HCT116 (cell line): ENCODE measurements at regions not wholly inside any gene's neighbourhood (a gene's known extent, or its start where the extent isn't known, plus 50 kb on each side); places are given as distances from the start of the nearest gene placed in this dataset.

Experiments used
- ATAC-seq: fragments of 200-7000 bp; cut with Tn5 transposase; 2 replicates; pipeline ENCODE4 v1.9.1; 2020; ENCODE audit warnings: mild to moderate bottlenecking, moderate library complexity
- BruUV-seq: library from RNA; stranded (reverse); fragments of 400-500 nt; replicated peaks from 2 replicates; lab custom pipeline; 2021; lab: Mats Ljungman, UMichigan
- CTCF ChIA-PET: fragments of 300-600 bp; sonication (Branson Sonifier 250); formaldehyde crosslinking; loops from one replicate; lab custom pipeline; 2021; ENCODE audit warnings: antibody characterized with exemption; lab: Charles Lee
- POLR2A ChIA-PET: fragments of 300-600, 350-600 bp; sonication (Branson Sonifier 250); formaldehyde crosslinking; loops from one replicate; lab custom pipeline; 2021; ENCODE audit warnings: antibody characterized with exemption; lab: Charles Lee
- RAD21 ChIA-PET, 2 experiments: fragments of 300-600 bp; sonication (Branson Sonifier 250); formaldehyde crosslinking; loops; one replicate each; lab custom pipeline; 2023; ENCODE audit warnings: low total read pairs in 2 of 2; ENCODE audit not compliant: uncharacterized antibody in 2 of 2, unreplicated experiment in 2 of 2, low non-redundant PET in 1 of 2; lab: Charles Lee
- DNase-seq: peaks from one replicate; pipeline ENCODE4 v3.0.0-alpha.2; 2010; ENCODE audit warnings: low read depth, low spot score
- H2AFZ ChIP-seq: fragments of 200-600 bp; shearing (Covaris generic), sonication (generic); 2 replicates; pipeline ENCODE4 v1.6.1; 2017; ENCODE audit warnings: low read depth, mixed run types, mixed read lengths, antibody characterized with exemption, low read length; ENCODE audit not compliant: poor library complexity, severe bottlenecking
- H3K27ac ChIP-seq: 2 replicates; pipeline ENCODE4 v1.5.1; 2012; ENCODE audit warnings: low read depth, low read length
- H3K27me3 ChIP-seq: fragments of 200-600 bp; sonication (generic); 2 replicates; pipeline ENCODE4 v1.6.1; 2016; ENCODE audit warnings: mixed run types, low read length, mixed read lengths; ENCODE audit not compliant: insufficient read depth
- H3K36me3 ChIP-seq, 2 experiments: fragments of 200-500 bp in 1 of 2; fragments of 200-600 bp in 1 of 2; sonication (Bioruptor generic) in 1 of 2; sonication (generic) in 1 of 2; 2 replicates each; pipeline versions ENCODE4 v1.5.1 to v1.6.1; 2014 to 2016; ENCODE audit warnings: low read length in 2 of 2, inconsistent platforms in 1 of 2, mixed read lengths in 1 of 2, mixed run types in 1 of 2; ENCODE audit not compliant: insufficient read depth in 2 of 2, control insufficient read depth in 1 of 2
- H3K4me1 ChIP-seq, 2 experiments: fragments of 200-600 bp in 1 of 2; sonication (generic) in 1 of 2; 2 replicates each; pipeline versions ENCODE4 v1.5.1 to v1.6.1; 2012 to 2017; ENCODE audit warnings: low read length in 2 of 2, inconsistent platforms in 1 of 2, mild to moderate bottlenecking in 1 of 2, mixed read lengths in 1 of 2, mixed run types in 1 of 2, moderate library complexity in 1 of 2; ENCODE audit not compliant: insufficient read depth in 2 of 2, control insufficient read depth in 1 of 2
- H3K4me2 ChIP-seq: fragments of 200-600 bp; sonication (generic); 2 replicates; pipeline ENCODE4 v1.6.1; 2017; ENCODE audit warnings: mixed run types, low read length, mixed read lengths
- H3K4me3 ChIP-seq, 2 experiments: fragments of 200-600 bp in 1 of 2; sonication (generic) in 1 of 2; replicated peaks in 1 of 2; 2 replicates each; pipeline ENCODE4 v1.5.1; 2011 to 2016; ENCODE audit warnings: low read length in 2 of 2, control low read depth in 1 of 2, low read depth in 1 of 2, mild to moderate bottlenecking in 1 of 2, mixed read lengths in 1 of 2, mixed run types in 1 of 2
- H3K79me2 ChIP-seq: fragments of 200-600 bp; sonication (generic); 2 replicates; pipeline ENCODE4 v1.6.1; 2017; ENCODE audit warnings: mild to moderate bottlenecking, mixed run types, low read length, moderate library complexity, mixed read lengths; ENCODE audit not compliant: insufficient read depth
- H3K9ac ChIP-seq: fragments of 200-600 bp; sonication (generic); 2 replicates; pipeline ENCODE4 v1.6.1; 2016; ENCODE audit warnings: low read length, mixed read lengths
- H3K9me2 ChIP-seq: fragments of 200-600 bp; sonication (generic), shearing (Covaris generic); 2 replicates; pipeline ENCODE4 v1.6.1; 2017; ENCODE audit warnings: mixed run types, mild to moderate bottlenecking, moderate library complexity; ENCODE audit not compliant: insufficient read depth
- H3K9me3 ChIP-seq, 2 experiments: fragments of 200-500 bp in 1 of 2; fragments of 200-600 bp in 1 of 2; sonication (Bioruptor generic) in 1 of 2; sonication (generic) in 1 of 2; 2 replicates each; pipeline ENCODE4 v1.6.1; 2014 to 2017; ENCODE audit warnings: low read length in 2 of 2, mixed read lengths in 2 of 2, inconsistent platforms in 1 of 2, low read depth in 1 of 2, mild to moderate bottlenecking in 1 of 2, mixed run types in 1 of 2, moderate library complexity in 1 of 2; ENCODE audit not compliant: control insufficient read depth in 1 of 2, insufficient read depth in 1 of 2
- H4K20me1 ChIP-seq: fragments of 200-600 bp; sonication (generic), shearing (Covaris generic); 2 replicates; pipeline ENCODE4 v1.6.1; 2017; ENCODE audit warnings: mixed run types, mild to moderate bottlenecking, moderate library complexity; ENCODE audit not compliant: insufficient read depth
- CBX3 ChIP-seq: IDR thresholded peaks from 2 replicates; pipeline ENCODE4 v1.6.1; 2012; ENCODE audit warnings: low read depth
- CEBPB ChIP-seq: IDR thresholded peaks from 2 replicates; pipeline ENCODE4 v1.6.1; 2012; ENCODE audit warnings: low read depth
- ELF1 ChIP-seq: IDR thresholded peaks from 2 replicates; pipeline ENCODE4 v1.6.1; 2012; ENCODE audit warnings: low read depth, borderline replicate concordance
- EZH2 ChIP-seq: fragments of 200-600 bp; sonication (generic); IDR thresholded peaks from 2 replicates; pipeline ENCODE4 v1.6.1; 2017; ENCODE audit warnings: antibody characterized with exemption, mixed run types
- EZH2phosphoT487 ChIP-seq: fragments of 200-600 bp; IDR thresholded peaks from 2 replicates; pipeline ENCODE4 v1.6.1; 2018; ENCODE audit warnings: antibody characterized with exemption, borderline replicate concordance
- JUND ChIP-seq: IDR thresholded peaks from 2 replicates; pipeline ENCODE4 v1.6.1; 2012
- POLR2AphosphoS5 ChIP-seq: IDR thresholded peaks from 2 replicates; pipeline ENCODE4 v1.6.1; 2011; ENCODE audit warnings: mild to moderate bottlenecking, low read depth, low read length, moderate library complexity
- RAD21 ChIP-seq: IDR thresholded peaks from 2 replicates; pipeline ENCODE4 v1.6.1; 2012; ENCODE audit warnings: low read depth, mild to moderate bottlenecking
- SIN3A ChIP-seq: IDR thresholded peaks from 2 replicates; pipeline ENCODE4 v1.6.1; 2012; ENCODE audit warnings: low read depth
- intact Hi-C: fragments of 100-400 bp; cut with micrococcal nuclease; formaldehyde crosslinking; loops from 2 replicates; pipeline ENCODE4 v1.10.0; 2022
- TF ChIP-seq, protein P1 (sequence below): IDR thresholded peaks from 2 replicates; pipeline ENCODE4 v1.6.1; 2012; ENCODE audit warnings: low read depth
- TF ChIP-seq, protein P2 (sequence below), 3 experiments: fragments of 200-600 bp in 1 of 3; sonication (generic) in 1 of 3; IDR thresholded peaks in 2 of 3; conservative IDR thresholded peaks in 1 of 3; 2 replicates each; pipeline ENCODE4 v1.5.1; 2012 to 2017; ENCODE audit warnings: low read depth in 2 of 3, low read length in 2 of 3, antibody characterized with exemption in 1 of 3, borderline replicate concordance in 1 of 3, control low read depth in 1 of 3, mild to moderate bottlenecking in 1 of 3, mixed read lengths in 1 of 3, mixed run types in 1 of 3, moderate library complexity in 1 of 3; ENCODE audit not compliant: insufficient read depth in 1 of 3
- TF ChIP-seq, protein P3 (sequence below): IDR thresholded peaks from 2 replicates; pipeline ENCODE4 v1.6.1; 2011; ENCODE audit warnings: mild to moderate bottlenecking, low read length, moderate library complexity; ENCODE audit not compliant: insufficient replicate concordance; ENCODE audit errors: extremely low read depth

DNA sequence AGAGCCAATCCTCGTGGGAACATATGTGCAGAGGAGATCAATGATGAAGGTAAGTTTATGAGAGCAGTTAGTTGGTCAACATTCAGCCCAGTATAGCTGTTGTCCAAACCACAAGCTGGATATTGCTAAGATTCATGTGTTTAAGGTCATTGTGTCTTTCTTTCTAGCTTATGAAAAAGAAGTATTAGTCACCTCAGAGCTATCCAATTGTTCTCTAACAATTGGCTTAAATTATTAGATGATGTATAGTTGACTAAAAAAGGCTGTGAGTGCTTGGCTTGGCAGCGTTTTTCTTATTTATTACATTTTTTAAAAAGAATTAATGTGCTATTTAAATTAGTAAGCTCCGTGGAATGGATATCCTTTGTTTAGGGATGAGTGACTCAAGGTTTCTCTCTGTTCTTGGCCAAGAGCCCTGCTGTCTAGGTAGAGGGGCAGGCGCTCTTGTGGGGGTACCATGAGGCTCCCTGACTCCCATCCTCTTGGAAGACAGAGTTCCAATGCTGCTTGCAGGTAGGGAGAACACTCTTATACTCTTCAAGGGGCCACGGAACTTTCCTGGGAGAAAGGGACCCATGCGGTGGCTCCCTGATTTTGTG, 487.4 kb downstream of the IRX1 start:
- no peak overlapping the region for H3K9ac ChIP-seq

More for the DNA sequence above, 487.4 kb downstream of the IRX1 start:
- POLR2A ChIA-PET = no interaction called here
- no TSS peak for BruUV-seq
- CTCF ChIA-PET = no interaction called here
- no peak overlapping the region for H3K4me3 ChIP-seq
- H3K9me3 ChIP-seq = peaks cover 16 to 52% of the 10 kb centered on the region in 2 experiments; a peak in 3 of 4 replicates
- no peaks in the 10 kb centered on the region for H3K79me2 ChIP-seq
- DNase-seq = no peak
- intact Hi-C loops = no loop called here
- no peak for TF ChIP-seq EZH2phosphoT487
- TF ChIP-seq POLR2AphosphoS5 = no peak
- no peak for TF ChIP-seq EZH2
- no peak for TF ChIP-seq CBX3
- no peak for TF ChIP-seq RAD21
- no peak for TF ChIP-seq ELF1
- no peak for TF ChIP-seq JUND
- TF ChIP-seq, protein P1, sequence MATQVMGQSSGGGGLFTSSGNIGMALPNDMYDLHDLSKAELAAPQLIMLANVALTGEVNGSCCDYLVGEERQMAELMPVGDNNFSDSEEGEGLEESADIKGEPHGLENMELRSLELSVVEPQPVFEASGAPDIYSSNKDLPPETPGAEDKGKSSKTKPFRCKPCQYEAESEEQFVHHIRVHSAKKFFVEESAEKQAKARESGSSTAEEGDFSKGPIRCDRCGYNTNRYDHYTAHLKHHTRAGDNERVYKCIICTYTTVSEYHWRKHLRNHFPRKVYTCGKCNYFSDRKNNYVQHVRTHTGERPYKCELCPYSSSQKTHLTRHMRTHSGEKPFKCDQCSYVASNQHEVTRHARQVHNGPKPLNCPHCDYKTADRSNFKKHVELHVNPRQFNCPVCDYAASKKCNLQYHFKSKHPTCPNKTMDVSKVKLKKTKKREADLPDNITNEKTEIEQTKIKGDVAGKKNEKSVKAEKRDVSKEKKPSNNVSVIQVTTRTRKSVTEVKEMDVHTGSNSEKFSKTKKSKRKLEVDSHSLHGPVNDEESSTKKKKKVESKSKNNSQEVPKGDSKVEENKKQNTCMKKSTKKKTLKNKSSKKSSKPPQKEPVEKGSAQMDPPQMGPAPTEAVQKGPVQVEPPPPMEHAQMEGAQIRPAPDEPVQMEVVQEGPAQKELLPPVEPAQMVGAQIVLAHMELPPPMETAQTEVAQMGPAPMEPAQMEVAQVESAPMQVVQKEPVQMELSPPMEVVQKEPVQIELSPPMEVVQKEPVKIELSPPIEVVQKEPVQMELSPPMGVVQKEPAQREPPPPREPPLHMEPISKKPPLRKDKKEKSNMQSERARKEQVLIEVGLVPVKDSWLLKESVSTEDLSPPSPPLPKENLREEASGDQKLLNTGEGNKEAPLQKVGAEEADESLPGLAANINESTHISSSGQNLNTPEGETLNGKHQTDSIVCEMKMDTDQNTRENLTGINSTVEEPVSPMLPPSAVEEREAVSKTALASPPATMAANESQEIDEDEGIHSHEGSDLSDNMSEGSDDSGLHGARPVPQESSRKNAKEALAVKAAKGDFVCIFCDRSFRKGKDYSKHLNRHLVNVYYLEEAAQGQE = no peak
- no peak for TF ChIP-seq CEBPB
- no peak for TF ChIP-seq SIN3A
- TF ChIP-seq, protein P2, sequence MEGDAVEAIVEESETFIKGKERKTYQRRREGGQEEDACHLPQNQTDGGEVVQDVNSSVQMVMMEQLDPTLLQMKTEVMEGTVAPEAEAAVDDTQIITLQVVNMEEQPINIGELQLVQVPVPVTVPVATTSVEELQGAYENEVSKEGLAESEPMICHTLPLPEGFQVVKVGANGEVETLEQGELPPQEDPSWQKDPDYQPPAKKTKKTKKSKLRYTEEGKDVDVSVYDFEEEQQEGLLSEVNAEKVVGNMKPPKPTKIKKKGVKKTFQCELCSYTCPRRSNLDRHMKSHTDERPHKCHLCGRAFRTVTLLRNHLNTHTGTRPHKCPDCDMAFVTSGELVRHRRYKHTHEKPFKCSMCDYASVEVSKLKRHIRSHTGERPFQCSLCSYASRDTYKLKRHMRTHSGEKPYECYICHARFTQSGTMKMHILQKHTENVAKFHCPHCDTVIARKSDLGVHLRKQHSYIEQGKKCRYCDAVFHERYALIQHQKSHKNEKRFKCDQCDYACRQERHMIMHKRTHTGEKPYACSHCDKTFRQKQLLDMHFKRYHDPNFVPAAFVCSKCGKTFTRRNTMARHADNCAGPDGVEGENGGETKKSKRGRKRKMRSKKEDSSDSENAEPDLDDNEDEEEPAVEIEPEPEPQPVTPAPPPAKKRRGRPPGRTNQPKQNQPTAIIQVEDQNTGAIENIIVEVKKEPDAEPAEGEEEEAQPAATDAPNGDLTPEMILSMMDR (IDR thresholded peaks at IDR 0.05 in 2 of 3, conservative IDR thresholded peaks at IDR 0.05 in 1 of 3; ENCODE audit: borderline replicate concordance in 1 of 3, insufficient read depth in 1 of 3, low read depth in 2 of 3, low read length in 2 of 3) = no peak
- TF ChIP-seq, protein P3, sequence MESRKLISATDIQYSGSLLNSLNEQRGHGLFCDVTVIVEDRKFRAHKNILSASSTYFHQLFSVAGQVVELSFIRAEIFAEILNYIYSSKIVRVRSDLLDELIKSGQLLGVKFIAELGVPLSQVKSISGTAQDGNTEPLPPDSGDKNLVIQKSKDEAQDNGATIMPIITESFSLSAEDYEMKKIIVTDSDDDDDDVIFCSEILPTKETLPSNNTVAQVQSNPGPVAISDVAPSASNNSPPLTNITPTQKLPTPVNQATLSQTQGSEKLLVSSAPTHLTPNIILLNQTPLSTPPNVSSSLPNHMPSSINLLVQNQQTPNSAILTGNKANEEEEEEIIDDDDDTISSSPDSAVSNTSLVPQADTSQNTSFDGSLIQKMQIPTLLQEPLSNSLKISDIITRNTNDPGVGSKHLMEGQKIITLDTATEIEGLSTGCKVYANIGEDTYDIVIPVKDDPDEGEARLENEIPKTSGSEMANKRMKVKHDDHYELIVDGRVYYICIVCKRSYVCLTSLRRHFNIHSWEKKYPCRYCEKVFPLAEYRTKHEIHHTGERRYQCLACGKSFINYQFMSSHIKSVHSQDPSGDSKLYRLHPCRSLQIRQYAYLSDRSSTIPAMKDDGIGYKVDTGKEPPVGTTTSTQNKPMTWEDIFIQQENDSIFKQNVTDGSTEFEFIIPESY = no peak
- H2AFZ ChIP-seq = no peak overlapping the region
- H3K9me2 ChIP-seq = no peaks in the 10 kb centered on the region
- no peaks in the 10 kb centered on the region for H3K27me3 ChIP-seq
- H3K4me2 ChIP-seq = no peak overlapping the region
- no peak for ATAC-seq
- H3K27ac ChIP-seq = no peak overlapping the region
- no peaks in the 10 kb centered on the region for H3K36me3 ChIP-seq
- H3K4me1 ChIP-seq = no peaks in the 10 kb centered on the region
- H4K20me1 ChIP-seq = no peaks in the 10 kb centered on the region
- RAD21 ChIA-PET = no interaction called here
